ENCODE measurements at regions not wholly inside any gene's neighbourhood (a gene's known extent, or its start where the extent isn't known, plus 50 kb on each side); places are given as distances from the start of the nearest gene placed in this dataset.

GRCh38 chr1:38097284-38097898, 50.8 kb upstream of the POU3F1 start:
- TF ChIP-seq CTCF (conservative IDR thresholded peaks at IDR 0.05) (no peak), ZFX (IDR thresholded peaks at IDR 0.05) (no peak)
